Transverse colon (tissue), 4 donors: ENCODE measurements at regions not wholly inside any gene's neighbourhood (a gene's known extent, or its start where the extent isn't known, plus 50 kb on each side); places are given as distances from the start of the nearest gene placed in this dataset.

ENCODE experiments used
- DNase-seq: peaks from one replicate; pipeline ENCODE4 v3.0.0-alpha.2; 2019
- H3K27ac ChIP-seq, 4 donors: fragments of 200-600 bp; sonication (generic); 2 replicates each; pipeline ENCODE4 v1.5.1; 2016 to 2018; ENCODE audit warnings: inconsistent platforms in 4 of 4
- H3K27me3 ChIP-seq: fragments of 200-600 bp; sonication (generic); 2 replicates; pipeline ENCODE4 v1.5.1; 2017; ENCODE audit warnings: inconsistent platforms
- H3K36me3 ChIP-seq, 4 donors: fragments of 200-600 bp; sonication (generic); 2 replicates each; pipeline ENCODE4 v1.5.1; 2017 to 2019; ENCODE audit warnings: inconsistent platforms in 4 of 4
- H3K4me1 ChIP-seq, 4 donors: fragments of 200-600 bp; sonication (generic); 2 replicates each; pipeline ENCODE4 v1.5.1; 2017 to 2020; ENCODE audit warnings: inconsistent platforms in 4 of 4
- H3K4me3 ChIP-seq, 4 donors: fragments of 200-600 bp; sonication (generic); 1 replicate in 1 of 4; 2 replicates in 3 of 4; pipeline versions ENCODE4 v1.5.1 to v1.6.1; 2017 to 2019; ENCODE audit warnings: inconsistent platforms in 4 of 4
- H3K9me3 ChIP-seq, 2 donors: fragments of 200-600 bp; sonication (generic); 2 replicates each; pipeline ENCODE4 v1.5.1; 2017 to 2019; ENCODE audit warnings: inconsistent platforms in 2 of 2
- CTCF ChIP-seq, 5 experiments: fragments of 200-600 bp in 3 of 5; fragments of 450-650 bp in 2 of 5; sonication (generic) in 3 of 5; IDR thresholded peaks; 1 replicate in 2 of 5; 2 replicates in 3 of 5; pipeline ENCODE4 v1.5.1; 2016 to 2017; ENCODE audit warnings: antibody characterized with exemption in 5 of 5, inconsistent platforms in 3 of 5, mild to moderate bottlenecking in 2 of 5, moderate library complexity in 1 of 5
- EP300 ChIP-seq: sonication (generic); formaldehyde crosslinking; IDR thresholded peaks from one replicate; pipeline ENCODE4 v1.6.1; 2017; ENCODE audit warnings: antibody characterized with exemption, low read depth
- POLR2A ChIP-seq: fragments of 450-650 bp; IDR thresholded peaks from one replicate; pipeline ENCODE4 v1.6.1; 2016; ENCODE audit warnings: antibody characterized with exemption, mild to moderate bottlenecking, moderate library complexity
- POLR2AphosphoS5 ChIP-seq, 3 donors: sonication (generic); formaldehyde crosslinking; IDR thresholded peaks; one replicate each; pipeline ENCODE4 v1.6.1; 2016; ENCODE audit warnings: antibody characterized with exemption in 3 of 3
- WGBS, 2 donors: methylation state at CpG; one replicate each; pipeline ENCODE4 v1.1.5; 2018; ENCODE audit warnings: low coverage in 1 of 2; 5-methylcytosine and 5-hydroxymethylcytosine counted together
- in situ Hi-C, 4 donors: fragments of 200-750 bp; cut with MboI; loops; one replicate each; pipeline versions ENCODE4 v1.15.0 to v1.15.1; 2017; ENCODE audit warnings: low sequenced_read_pairs in 3 of 4, low pct_ligation_motif_present in 1 of 4, low pct_unique_long_range_greater_than_20kb in 1 of 4
- intact Hi-C: fragments of 100-400 bp; cut with DNase I; formaldehyde crosslinking; loops from one replicate; pipeline ENCODE4 v1.15.1; 2023; ENCODE audit warnings: low total_unique reads

GRCh38 chr12:124376435-124376834 lies 81.5 kb downstream of the RFLNA start:
- Histone ChIP-seq H3K4me1 (peaks cover 14 to 24% (median 21%) of the 10 kb centered on the region in 4 donors), H3K27me3 (no peaks in the 10 kb centered on the region), H3K9me3 (no peaks in the 10 kb centered on the region), H3K27ac (peak overlapping the region in 1 of 4 donors; percentile 9), H3K36me3 (peaks cover 0 to 18% (median 0%) of the 10 kb centered on the region in 4 donors), H3K4me3 (no peak overlapping the region)
- in situ Hi-C loops (loop anchor here in 1 of 4 donors (25.0 kb wide), 1 partner anchor 386 kb away; no protein-coding TSS in a partner anchor), intact Hi-C loops (no loop called here)
- WGBS, 2 donors, result 87% methylated on average over 9 of the region's 9 CpGs; no CpG with 5 or more reads in 1 of the 2 donors
- DNase-seq, result no peak
- TF ChIP-seq POLR2AphosphoS5 (IDR thresholded peaks at IDR 0.05), result no peak
- no peak for TF ChIP-seq EP300
- no peak for TF ChIP-seq CTCF (IDR thresholded peaks at IDR 0.05)
- no peak for TF ChIP-seq POLR2A

GRCh38 chr12:124375789-124376175 lies 80.9 kb downstream of the RFLNA start:
- no peaks in the 10 kb centered on the region for H3K27me3 ChIP-seq
- 84% methylated on average over 8 of the region's 14 CpGs; no CpG with 5 or more reads in 1 of the 2 donors for WGBS, 2 donors
- no peak for DNase-seq
- peak overlapping the region in 1 of 4 donors; percentile 5 for H3K27ac ChIP-seq
- in situ Hi-C loops, result loop anchor here in 1 of 4 donors (25.0 kb wide), 1 partner anchor 387 kb away; no protein-coding TSS in a partner anchor
- intact Hi-C loops, result no loop called here
- no peaks in the 10 kb centered on the region for H3K9me3 ChIP-seq
- H3K4me3 ChIP-seq, result no peak overlapping the region
- TF ChIP-seq POLR2AphosphoS5 (IDR thresholded peaks at IDR 0.05) (no peak), EP300 (no peak), CTCF (IDR thresholded peaks at IDR 0.05) (no peak), POLR2A (no peak)
- H3K36me3 ChIP-seq, result peaks cover 0 to 19% (median 0%) of the 10 kb centered on the region in 4 donors
- peaks cover 11 to 18% (median 17%) of the 10 kb centered on the region in 4 donors for H3K4me1 ChIP-seq

- Histone ChIP-seq H3K4me3 (no peak overlapping the region), H3K36me3 (peaks cover 0 to 19% (median 0%) of the 10 kb centered on the region in 4 donors), H3K9me3 (no peaks in the 10 kb centered on the region), H3K4me1 (peaks cover 14 to 18% (median 17%) of the 10 kb centered on the region in 4 donors), H3K27me3 (no peaks in the 10 kb centered on the region), H3K27ac (no peak overlapping the region)
- no peak for DNase-seq
- in situ Hi-C loops (loop anchor here in 1 of 4 donors (25.0 kb wide), 1 partner anchor 387 kb away; no protein-coding TSS in a partner anchor), intact Hi-C loops (no loop called here)
- 89 to 91% methylated on average over 4 to 11 of the region's 11 CpGs for WGBS, 2 donors
- no peak for TF ChIP-seq EP300
- no peak for TF ChIP-seq POLR2AphosphoS5 (IDR thresholded peaks at IDR 0.05)
- TF ChIP-seq CTCF (IDR thresholded peaks at IDR 0.05), result no peak
- TF ChIP-seq POLR2A, result no peak
Measured at GRCh38 chr12:124375141-124375788, 80.4 kb downstream of the RFLNA start.

- Histone ChIP-seq H3K27ac (no peak overlapping the region), H3K36me3 (peaks cover 0 to 19% (median 0%) of the 10 kb centered on the region in 4 donors), H3K4me3 (no peak overlapping the region), H3K9me3 (no peaks in the 10 kb centered on the region), H3K27me3 (no peaks in the 10 kb centered on the region), H3K4me1 (peaks cover 14 to 20% (median 18%) of the 10 kb centered on the region in 4 donors)
- TF ChIP-seq POLR2A (no peak), EP300 (no peak), CTCF (IDR thresholded peaks at IDR 0.05) (no peak), POLR2AphosphoS5 (IDR thresholded peaks at IDR 0.05) (no peak)
- no peak for DNase-seq
- 100% methylated on average over 1 of the region's 5 CpGs; no CpG with 5 or more reads in 1 of the 2 donors for WGBS, 2 donors
- intact Hi-C loops (no loop called here), in situ Hi-C loops (loop anchor here in 1 of 4 donors (25.0 kb wide), 1 partner anchor 388 kb away; no protein-coding TSS in a partner anchor)
Measured at GRCh38 chr12:124374567-124374966, 79.7 kb downstream of the RFLNA start.
